GM23338 (cell line): ENCODE measurements at regions not wholly inside any gene's neighbourhood (a gene's known extent, or its start where the extent isn't known, plus 50 kb on each side); places are given as distances from the start of the nearest gene placed in this dataset.

Source experiments
- ATAC-seq: fragments of 200-7000 bp; cut with Tn5 transposase; 3 replicates; pipeline ENCODE4 v1.9.1; 2020
- DNase-seq: peaks from one replicate; pipeline ENCODE4 v3.0.0-alpha.2; 2015; ENCODE audit warnings: low spot score
- H2AFZ ChIP-seq: fragments of 200-600 bp; sonication (generic); 2 replicates; pipeline ENCODE4 v1.8.0; 2016; ENCODE audit warnings: antibody characterized with exemption, mild to moderate bottlenecking, moderate library complexity
- H3F3A ChIP-seq: fragments of 200-600 bp; sonication (generic); replicated peaks from 2 replicates; pipeline ENCODE4 v1.8.0; 2017; ENCODE audit warnings: antibody characterized with exemption, mixed run types, low read depth
- H3K27ac ChIP-seq: fragments of 200-600 bp; sonication (generic); 2 replicates; pipeline ENCODE4 v1.6.1; 2016; ENCODE audit warnings: low read depth
- H3K27me3 ChIP-seq: fragments of 200-600 bp; sonication (generic); 2 replicates; pipeline ENCODE4 v1.8.0; 2016; ENCODE audit warnings: mild to moderate bottlenecking, mixed run types, moderate library complexity; ENCODE audit not compliant: insufficient read depth
- H3K36me3 ChIP-seq: fragments of 200-600 bp; sonication (generic); 2 replicates; pipeline ENCODE4 v1.8.0; 2016; ENCODE audit warnings: mild to moderate bottlenecking; ENCODE audit not compliant: insufficient read depth
- H3K4me1 ChIP-seq: fragments of 200-600 bp; sonication (generic); 2 replicates; pipeline ENCODE4 v1.8.0; 2016; ENCODE audit warnings: mild to moderate bottlenecking, moderate library complexity; ENCODE audit not compliant: insufficient read depth
- H3K4me2 ChIP-seq: fragments of 200-600 bp; sonication (generic); 2 replicates; pipeline ENCODE4 v1.7.1; 2017; ENCODE audit warnings: mixed run types
- H3K4me3 ChIP-seq: fragments of 200-600 bp; sonication (generic); 2 replicates; pipeline ENCODE4 v1.6.1; 2016; ENCODE audit warnings: mixed run types
- H3K79me2 ChIP-seq: fragments of 200-600 bp; sonication (generic); replicated peaks from 2 replicates; pipeline ENCODE4 v1.8.0; 2017; ENCODE audit warnings: mild to moderate bottlenecking; ENCODE audit not compliant: insufficient read depth
- H3K9me2 ChIP-seq: fragments of 200-600 bp; sonication (generic); 2 replicates; pipeline ENCODE4 v1.8.0; 2017; ENCODE audit not compliant: insufficient read depth
- H4K20me1 ChIP-seq: fragments of 200-600 bp; sonication (generic); replicated peaks from 2 replicates; pipeline ENCODE4 v1.8.0; 2017; ENCODE audit warnings: mild to moderate bottlenecking; ENCODE audit not compliant: insufficient read depth
- H3K27ac Mint-ChIP-seq: 2 replicates; pipeline ENCODE4 v1.8.0; 2020; ENCODE audit warnings: inconsistent platforms, mild to moderate bottlenecking, moderate library complexity, mixed read lengths
- H3K27me3 Mint-ChIP-seq: 3 replicates; pipeline ENCODE4 v1.8.0; 2022; ENCODE audit warnings: low read depth, mild to moderate bottlenecking, moderate library complexity, mixed read lengths, inconsistent platforms; ENCODE audit not compliant: insufficient read depth, poor library complexity
- H3K36me3 Mint-ChIP-seq: 3 replicates; pipeline ENCODE4 v1.8.0; 2021; ENCODE audit warnings: low read depth, mild to moderate bottlenecking, inconsistent platforms, moderate library complexity, mixed read lengths
- H3K4me1 Mint-ChIP-seq: 3 replicates; pipeline ENCODE4 v1.8.0; 2020; ENCODE audit warnings: mild to moderate bottlenecking, inconsistent platforms, mixed read lengths
- H3K4me3 Mint-ChIP-seq: 3 replicates; pipeline ENCODE4 v1.8.0; 2021; ENCODE audit warnings: moderate library complexity, mild to moderate bottlenecking, inconsistent platforms, mixed read lengths
- H3K9me3 Mint-ChIP-seq: 3 replicates; pipeline ENCODE4 v1.8.0; 2020; ENCODE audit warnings: moderate library complexity, mild to moderate bottlenecking, inconsistent platforms, mixed read lengths
- CTCF ChIP-seq, 2 experiments: fragments of 200-600 bp in 1 of 2; sonication (generic) in 1 of 2; conservative IDR thresholded peaks; 2 replicates each; pipeline versions ENCODE4 v1.5.1 to v1.6.1; 2016 to 2017; ENCODE audit warnings: antibody characterized with exemption in 2 of 2, low read depth in 2 of 2, mild to moderate bottlenecking in 2 of 2, moderate library complexity in 1 of 2
- ETS1 ChIP-seq: IDR thresholded peaks from 2 replicates; pipeline ENCODE4 v1.6.1; 2016; ENCODE audit warnings: antibody characterized with exemption
- EZH2 ChIP-seq: fragments of 200-600 bp; sonication (generic); IDR thresholded peaks from one replicate; pipeline ENCODE4 v1.8.0; 2017; ENCODE audit warnings: antibody characterized with exemption, mild to moderate bottlenecking, low read depth; ENCODE audit not compliant: unreplicated experiment
- EZH2phosphoT487 ChIP-seq: fragments of 200-600 bp; sonication (generic); IDR thresholded peaks from one replicate; pipeline ENCODE4 v1.8.1; 2018; ENCODE audit warnings: antibody characterized with exemption; ENCODE audit not compliant: unreplicated experiment
- JUNB ChIP-seq: IDR thresholded peaks from one replicate; pipeline ENCODE4 v1.6.1; 2016; ENCODE audit warnings: antibody characterized with exemption; ENCODE audit not compliant: unreplicated experiment
- NANOG ChIP-seq: IDR thresholded peaks from 2 replicates; pipeline ENCODE4 v1.6.1; 2016; ENCODE audit warnings: antibody characterized with exemption, borderline replicate concordance
- POLR2AphosphoS5 ChIP-seq: IDR thresholded peaks from 2 replicates; pipeline ENCODE4 v1.6.1; 2016; ENCODE audit warnings: antibody characterized with exemption, low read depth
- REST ChIP-seq: IDR thresholded peaks from one replicate; pipeline ENCODE4 v1.6.1; 2018; ENCODE audit warnings: antibody characterized with exemption; ENCODE audit not compliant: unreplicated experiment
- STAT1 ChIP-seq: IDR thresholded peaks from one replicate; pipeline ENCODE4 v1.6.1; 2016; ENCODE audit warnings: antibody characterized with exemption; ENCODE audit not compliant: unreplicated experiment
- ZNF114 ChIP-seq: fragments of 250-450 bp; sonication (Bioruptor Pico); IDR thresholded peaks from 2 replicates; pipeline ENCODE4 v1.5.0; 2020; ENCODE audit warnings: mild to moderate bottlenecking, moderate library complexity
- ZNF462 ChIP-seq: fragments of 250-450 bp; sonication (Bioruptor Pico); IDR thresholded peaks from 2 replicates; pipeline ENCODE4 v1.5.0; 2020; ENCODE audit warnings: mild to moderate bottlenecking, moderate library complexity

- Mint-ChIP-seq H3K4me1 (no peaks in the 10 kb centered on the region), H3K27ac (no peak overlapping the region), H3K4me3 (no peak overlapping the region), H3K9me3 (peaks cover 19% of the 10 kb centered on the region; the same call in 2 of the 3 replicates), H3K36me3 (peaks cover 49% of the 10 kb centered on the region), H3K27me3 (no peaks in the 10 kb centered on the region)
- Histone ChIP-seq H3K27ac (no peak overlapping the region), H3K79me2 (peaks cover 10% of the 10 kb centered on the region; the same call in 1 of the 2 replicates), H2AFZ (no peak overlapping the region), H3K4me1 (no peaks in the 10 kb centered on the region), H3K27me3 (no peaks in the 10 kb centered on the region), H3K36me3 (peaks cover 10% of the 10 kb centered on the region; the same call in 1 of the 2 replicates), H3K4me3 (no peak overlapping the region), H3K4me2 (no peak overlapping the region), H3K9me2 (no peaks in the 10 kb centered on the region), H4K20me1 (no peaks in the 10 kb centered on the region), H3F3A (no peaks in the 10 kb centered on the region)
- DNase-seq, result no peak
- no peak for ATAC-seq
- TF ChIP-seq EZH2phosphoT487 (no peak), POLR2AphosphoS5 (no peak), JUNB (no peak), REST (no peak), STAT1 (no peak), ETS1 (no peak), ZNF462 (CRISPR knock-in tag) (no peak), EZH2 (no peak), ZNF114 (no peak), NANOG (no peak), CTCF (conservative IDR thresholded peaks at IDR 0.05; ENCODE audit: low read depth in 2 of 2) (no peak)
Measured at GRCh38 chr4:123043013-123043412, 120.6 kb upstream of the NUDT6 start.
